ENCODE measurements at regions not wholly inside any gene's neighbourhood (a gene's known extent, or its start where the extent isn't known, plus 50 kb on each side); places are given as distances from the start of the nearest gene placed in this dataset.
"Not testable (repeated sequence)": the region's sequence is repeated elsewhere in the genome, so short reads cannot be mapped to it uniquely, and the experiment has no call there.

GRCh38 chr7:29619111-29619510 lies 55.5 kb downstream of the PRR15 start:
- no peak for DNase-seq

- DNase-seq = no peak
Observed at GRCh38 chr7:29619848-29620555, 56.4 kb downstream of the PRR15 start.

- no peak for DNase-seq
Observed at GRCh38 chr7:29620556-29620930, 56.9 kb downstream of the PRR15 start.

GRCh38 chr7:29622335-29623265 lies 59.0 kb downstream of the PRR15 start:
- DNase-seq = no peak

GRCh38 chr7:29623973-29624372 lies 60.3 kb downstream of the PRR15 start:
- DNase-seq = no peak

- DNase-seq = no peak
Observed at GRCh38 chr7:29626730-29627129, 63.1 kb downstream of the PRR15 start.

GRCh38 chr7:29627631-29628030 lies 64.0 kb downstream of the PRR15 start:
- no peak for DNase-seq

GRCh38 chr7:29629507-29629906 lies 65.9 kb downstream of the PRR15 start:
- DNase-seq = no peak

- DNase-seq = peak; percentile 85
Observed at GRCh38 chr7:29635067-29636008, 71.7 kb downstream of the PRR15 start.

GRCh38 chr7:29636009-29636351 lies 72.3 kb downstream of the PRR15 start:
- no peak for DNase-seq

GRCh38 chr7:29637374-29637773 lies 73.7 kb downstream of the PRR15 start:
- DNase-seq = no peak

- not testable (repeated sequence) for DNase-seq
Observed at GRCh38 chr7:29638841-29639240, 75.2 kb downstream of the PRR15 start.

GRCh38 chr7:29639386-29639785 lies 75.8 kb downstream of the PRR15 start:
- no peak for DNase-seq

- DNase-seq = no peak
Observed at GRCh38 chr7:29639886-29640595, 76.4 kb downstream of the PRR15 start.

- no peak for DNase-seq
Observed at GRCh38 chr7:29641651-29642050, 78.0 kb downstream of the PRR15 start.

- no peak for DNase-seq
Observed at GRCh38 chr7:29642494-29643155, 79.0 kb downstream of the PRR15 start.

GRCh38 chr7:29646116-29646515 lies 82.5 kb downstream of the PRR15 start:
- not testable (repeated sequence) for DNase-seq

GRCh38 chr7:29647020-29647654 lies 83.5 kb downstream of the PRR15 start:
- peak; percentile 77 for DNase-seq

GRCh38 chr7:29647691-29648210 lies 84.1 kb downstream of the PRR15 start:
- DNase-seq = not testable (repeated sequence)

GRCh38 chr7:29649028-29649716 lies 85.5 kb downstream of the PRR15 start:
- no peak for DNase-seq

All from hematopoietic multipotent progenitor cell treated with erythropoietin and hydrocortisone succinate and interleukin-3 and kit ligand, for 4 days (in vitro differentiated cells).